CD14-positive monocyte (primary cell): ENCODE measurements at regions not wholly inside any gene's neighbourhood (a gene's known extent, or its start where the extent isn't known, plus 50 kb on each side); places are given as distances from the start of the nearest gene placed in this dataset.

Experiments used
- DNase-seq, 3 donors: peaks; one replicate each; pipeline ENCODE4 v3.0.0-alpha.2; 2011 to 2022
- H2AFZ ChIP-seq: 2 replicates; pipeline ENCODE4 v1.6.0; 2012; ENCODE audit warnings: mild to moderate bottlenecking, low read depth, low read length, inconsistent platforms; ENCODE audit not compliant: insufficient read depth, poor library complexity, severe bottlenecking
- H3K27ac ChIP-seq, 2 donors: 1 replicate in 1 of 2; 2 replicates in 1 of 2; pipeline ENCODE4 v1.5.1; 2012 to 2013; ENCODE audit warnings: low read length in 2 of 2, control low read depth in 1 of 2, inconsistent platforms in 1 of 2, low read depth in 1 of 2, mild to moderate bottlenecking in 1 of 2
- H3K27me3 ChIP-seq, 2 donors: one replicate each; pipeline versions ENCODE4 v1.6.0 to v1.6.1; 2011 to 2013; ENCODE audit warnings: low read length in 2 of 2; ENCODE audit not compliant: control insufficient read depth in 2 of 2, insufficient read depth in 2 of 2
- H3K36me3 ChIP-seq, 2 donors: replicated peaks in 1 of 2; 1 replicate in 1 of 2; 2 replicates in 1 of 2; pipeline versions ENCODE4 v1.5.1 to v1.6.1; 2012 to 2013; ENCODE audit warnings: low read length in 2 of 2, control low read depth in 1 of 2, inconsistent platforms in 1 of 2, mild to moderate bottlenecking in 1 of 2; ENCODE audit not compliant: insufficient read depth in 2 of 2, control insufficient read depth in 1 of 2
- H3K4me1 ChIP-seq, 2 donors: 1 replicate in 1 of 2; 2 replicates in 1 of 2; pipeline versions ENCODE4 v1.5.1 to v1.6.1; 2012 to 2013; ENCODE audit warnings: low read length in 2 of 2, control low read depth in 1 of 2, inconsistent platforms in 1 of 2, mild to moderate bottlenecking in 1 of 2, moderate library complexity in 1 of 2; ENCODE audit not compliant: insufficient read depth in 2 of 2, control insufficient read depth in 1 of 2
- H3K4me2 ChIP-seq: replicated peaks from 2 replicates; pipeline ENCODE3; 2012; ENCODE audit warnings: low read length, moderate library complexity, mild to moderate bottlenecking; ENCODE audit not compliant: poor library complexity, severe bottlenecking; ENCODE audit errors: extremely low read depth
- H3K4me3 ChIP-seq, 3 experiments: fragments of 200-600 bp in 1 of 3; sonication (generic) in 1 of 3; replicated peaks in 1 of 3; 1 replicate in 2 of 3; 2 replicates in 1 of 3; pipeline ENCODE4 v1.5.1; 2011 to 2013; ENCODE audit warnings: low read length in 3 of 3, mild to moderate bottlenecking in 3 of 3, control low read depth in 2 of 3, low read depth in 2 of 3, inconsistent platforms in 1 of 3, moderate library complexity in 1 of 3
- H3K79me2 ChIP-seq: 2 replicates; pipeline ENCODE4 v1.6.0; 2012; ENCODE audit warnings: mild to moderate bottlenecking, control low read depth, inconsistent platforms, low read length, moderate library complexity; ENCODE audit not compliant: insufficient read depth
- H3K9ac ChIP-seq: 2 replicates; pipeline ENCODE4 v1.6.0; 2017; ENCODE audit warnings: low read length, mild to moderate bottlenecking; ENCODE audit not compliant: insufficient read depth, poor library complexity, severe bottlenecking
- H3K9me3 ChIP-seq, 2 donors: replicated peaks in 1 of 2; 1 replicate in 1 of 2; 2 replicates in 1 of 2; pipeline versions ENCODE4 v1.5.1 to v1.6.1; 2012 to 2013; ENCODE audit warnings: low read length in 2 of 2, control low read depth in 1 of 2; ENCODE audit not compliant: control insufficient read depth in 1 of 2, insufficient read depth in 1 of 2
- H4K20me1 ChIP-seq: 2 replicates; pipeline ENCODE4 v1.6.0; 2012; ENCODE audit warnings: mild to moderate bottlenecking, low read length, control low read depth, moderate library complexity; ENCODE audit not compliant: insufficient read depth
- H3K27ac Mint-ChIP-seq, 7 donors: one replicate each; pipeline ENCODE4 v1.8.0; 2020; ENCODE audit warnings: mild to moderate bottlenecking in 7 of 7, mixed read lengths in 7 of 7, moderate library complexity in 6 of 7, inconsistent platforms in 2 of 7
- H3K27me3 Mint-ChIP-seq, 3 donors: one replicate each; pipeline ENCODE4 v1.8.0; 2021 to 2022; ENCODE audit warnings: low read depth in 3 of 3, mild to moderate bottlenecking in 3 of 3, mixed read lengths in 3 of 3, moderate library complexity in 3 of 3, inconsistent platforms in 1 of 3
- H3K36me3 Mint-ChIP-seq, 2 donors: one replicate each; pipeline ENCODE4 v1.8.0; 2020; ENCODE audit warnings: mixed read lengths in 2 of 2, inconsistent platforms in 1 of 2, mild to moderate bottlenecking in 1 of 2
- H3K4me1 Mint-ChIP-seq: one replicate; pipeline ENCODE4 v1.8.0; 2020; ENCODE audit warnings: mild to moderate bottlenecking, mixed read lengths
- H3K4me3 Mint-ChIP-seq, 2 donors: one replicate each; pipeline ENCODE4 v1.8.0; 2020; ENCODE audit warnings: mild to moderate bottlenecking in 2 of 2, mixed read lengths in 2 of 2, moderate library complexity in 1 of 2
- H3K9me3 Mint-ChIP-seq, 7 donors: one replicate each; pipeline ENCODE4 v1.8.0; 2020 to 2022; ENCODE audit warnings: mixed read lengths in 7 of 7, mild to moderate bottlenecking in 6 of 7, moderate library complexity in 6 of 7, inconsistent platforms in 2 of 7
- CTCF ChIP-seq: fragments of 200-600 bp; IDR thresholded peaks from one replicate; pipeline ENCODE4 v1.8.0; 2022; ENCODE audit warnings: antibody characterized with exemption, mild to moderate bottlenecking
- WGBS: methylation state at CpG from one replicate; pipeline ENCODE4 v1.1.5; 2013; ENCODE audit warnings: missing lambda C conversion rate; ENCODE audit not compliant: insufficient coverage; 5-methylcytosine and 5-hydroxymethylcytosine counted together
- intact Hi-C, 2 donors: fragments of 100-400 bp; cut with micrococcal nuclease; formaldehyde crosslinking; loops; one replicate each; pipeline versions ENCODE4 v1.15.0 to v1.15.1; 2023

- no peaks in the 10 kb centered on the region for H3K36me3 Mint-ChIP-seq
- DNase-seq, result no peak
- Histone ChIP-seq H3K79me2 (no peaks in the 10 kb centered on the region), H3K9ac (no peak overlapping the region), H3K27ac (no peak overlapping the region), H3K4me2 (no peak overlapping the region), H3K27me3 (peaks cover 0 to 2% of the 10 kb centered on the region in 2 donors), H4K20me1 (no peaks in the 10 kb centered on the region), H3K36me3 (no peaks in the 10 kb centered on the region), H3K4me1 (no peaks in the 10 kb centered on the region), H2AFZ (no peak overlapping the region), H3K4me3 (no peak overlapping the region), H3K9me3 (no peaks in the 10 kb centered on the region)
- no CpG with 5 or more reads among the region's 3 CpGs for WGBS
- H3K27ac Mint-ChIP-seq, result no peak overlapping the region
- intact Hi-C loops, result no loop called here
- no peak overlapping the region for H3K4me3 Mint-ChIP-seq
- peaks cover 1% of the 10 kb centered on the region for H3K4me1 Mint-ChIP-seq
- peaks cover 0 to 3% (median 0%) of the 10 kb centered on the region in 7 donors for H3K9me3 Mint-ChIP-seq
- TF ChIP-seq CTCF, result no peak
- H3K27me3 Mint-ChIP-seq, result peaks cover 5 to 6% (median 5%) of the 10 kb centered on the region in 3 donors
These were observed 302.1 kb downstream of the FZD1 start for GRCh38 chr7:91566402-91566732.

GRCh38 chr7:91567081-91568012, 303.1 kb downstream of the FZD1 start:
- H3K4me1 Mint-ChIP-seq, result no peaks in the 10 kb centered on the region
- no peak overlapping the region for H3K27ac Mint-ChIP-seq
- H3K36me3 ChIP-seq, result no peaks in the 10 kb centered on the region
- no peak overlapping the region for H3K4me2 ChIP-seq
- peaks cover 5 to 10% (median 6%) of the 10 kb centered on the region in 3 donors for H3K27me3 Mint-ChIP-seq
- no peaks in the 10 kb centered on the region for H3K4me1 ChIP-seq
- no peaks in the 10 kb centered on the region for H4K20me1 ChIP-seq
- no peaks in the 10 kb centered on the region for H3K9me3 ChIP-seq
- no peak overlapping the region for H3K9ac ChIP-seq
- H3K4me3 ChIP-seq, result no peak overlapping the region
- no peaks in the 10 kb centered on the region for H3K79me2 ChIP-seq
- H3K27me3 ChIP-seq, result peaks cover 0 to 2% of the 10 kb centered on the region in 2 donors
- intact Hi-C loops, result no loop called here
- WGBS, result 94% methylated on average over 4 of the region's 7 CpGs
- DNase-seq, result no peak
- H3K9me3 Mint-ChIP-seq, result peaks cover 0 to 5% (median 1%) of the 10 kb centered on the region in 7 donors
- no peaks in the 10 kb centered on the region for H3K36me3 Mint-ChIP-seq
- TF ChIP-seq CTCF, result no peak
- no peak overlapping the region for H2AFZ ChIP-seq
- H3K27ac ChIP-seq, result no peak overlapping the region
- H3K4me3 Mint-ChIP-seq, result no peak overlapping the region
